Activated naive CD8-positive, alpha-beta T cell treated with anti-CD3 and anti-CD28 coated beads, Interleukin-2, amount 10 ng/mL, durations not matched to agents 7 days and 5 days (primary cell): ENCODE measurements at regions not wholly inside any gene's neighbourhood (a gene's known extent, or its start where the extent isn't known, plus 50 kb on each side); places are given as distances from the start of the nearest gene placed in this dataset.

Source experiments
- ATAC-seq: fragments of 150-1000 bp; cut with Tn5 transposase; one replicate; pipeline ENCODE4 v1.10.0; 2021; ENCODE audit warnings: low read depth, moderate library complexity
- POLR2A ChIA-PET: fragments of 350-600 bp; sonication (Branson Sonifier 250); formaldehyde crosslinking; loops from one replicate; lab custom pipeline; 2021; ENCODE audit warnings: antibody characterized with exemption; lab: Charles Lee
- DNase-seq: peaks from one replicate; pipeline ENCODE4 v3.0.0; 2021
- H3K27ac Mint-ChIP-seq: one replicate; pipeline ENCODE4 v1.8.0; 2022; ENCODE audit warnings: mild to moderate bottlenecking, mixed read lengths
- H3K27me3 Mint-ChIP-seq: one replicate; pipeline ENCODE4 v1.8.0; 2022; ENCODE audit warnings: mild to moderate bottlenecking, moderate library complexity, mixed read lengths
- H3K36me3 Mint-ChIP-seq: one replicate; pipeline ENCODE4 v1.8.0; 2021; ENCODE audit warnings: mild to moderate bottlenecking, mixed read lengths
- H3K4me1 Mint-ChIP-seq: one replicate; pipeline ENCODE4 v1.8.0; 2021; ENCODE audit warnings: mixed read lengths
- H3K4me3 Mint-ChIP-seq: one replicate; pipeline ENCODE4 v1.8.0; 2022; ENCODE audit warnings: mild to moderate bottlenecking, moderate library complexity, mixed read lengths
- H3K9me3 Mint-ChIP-seq: one replicate; pipeline ENCODE4 v1.8.0; 2021; ENCODE audit warnings: mixed read lengths

DNA sequence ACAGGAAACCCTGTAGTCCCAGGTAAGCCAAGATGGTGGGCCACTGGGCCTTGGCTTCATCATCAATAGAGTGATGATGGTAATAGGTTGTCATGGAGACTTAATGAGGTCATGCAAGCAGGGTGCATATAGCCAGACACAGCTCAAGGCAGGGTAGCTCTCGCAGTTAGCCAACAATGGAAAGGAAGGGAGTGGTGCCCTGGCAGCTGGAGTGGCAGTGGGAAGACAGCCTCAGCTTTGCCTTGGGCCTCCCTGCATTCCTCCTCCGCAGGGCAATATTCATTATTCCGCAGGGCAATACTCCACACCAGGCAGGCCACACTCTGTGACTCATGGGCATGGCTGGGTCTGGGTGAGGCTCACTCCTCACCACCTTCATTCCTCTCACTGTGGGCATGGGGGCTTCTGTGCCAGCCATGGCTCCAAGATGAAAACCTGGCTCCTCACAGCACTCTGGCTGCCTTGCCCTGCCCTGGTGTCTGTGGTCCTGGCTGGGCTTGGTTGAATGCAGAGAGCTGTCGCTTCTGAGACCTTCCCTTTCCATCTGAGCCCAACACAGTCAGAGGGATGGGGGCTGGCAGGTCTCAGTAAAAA, 163.1 kb upstream of the PMEPA1 start:
- Mint-ChIP-seq H3K4me1 (no peaks in the 10 kb centered on the region), H3K36me3 (no peaks in the 10 kb centered on the region), H3K9me3 (no peaks in the 10 kb centered on the region), H3K4me3 (no peak overlapping the region), H3K27ac (no peak overlapping the region), H3K27me3 (no peaks in the 10 kb centered on the region)
- POLR2A ChIA-PET: no interaction called here
- ATAC-seq (no peak), DNase-seq (no peak)

DNA sequence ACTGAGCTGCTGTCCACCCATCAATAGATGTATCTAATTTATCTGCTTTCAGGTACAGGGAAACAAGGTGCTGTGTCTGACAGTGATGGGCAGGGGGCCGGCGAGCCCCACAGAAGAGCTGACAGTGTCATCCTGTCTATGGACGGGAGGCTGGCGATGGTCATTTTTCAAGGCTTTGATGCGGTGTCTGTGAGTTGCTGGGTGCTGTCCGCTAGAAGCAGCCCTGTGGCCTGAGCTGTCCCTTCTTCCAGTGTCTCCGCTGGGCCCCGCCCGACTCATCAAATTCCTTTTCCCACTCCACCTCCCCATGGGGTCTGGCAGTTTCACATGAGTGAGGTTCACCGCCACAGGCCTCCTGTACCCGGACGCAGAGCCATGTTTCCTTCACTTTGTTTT, 161.4 kb upstream of the PMEPA1 start:
- H3K4me3 Mint-ChIP-seq: no peak overlapping the region
- ATAC-seq (no peak), DNase-seq (no peak)
- POLR2A ChIA-PET: no interaction called here
- H3K27ac Mint-ChIP-seq: no peak overlapping the region
- H3K9me3 Mint-ChIP-seq: no peaks in the 10 kb centered on the region
- H3K36me3 Mint-ChIP-seq: no peaks in the 10 kb centered on the region
- H3K4me1 Mint-ChIP-seq: peaks cover under 1% of the 10 kb centered on the region
- no peaks in the 10 kb centered on the region for H3K27me3 Mint-ChIP-seq

DNA sequence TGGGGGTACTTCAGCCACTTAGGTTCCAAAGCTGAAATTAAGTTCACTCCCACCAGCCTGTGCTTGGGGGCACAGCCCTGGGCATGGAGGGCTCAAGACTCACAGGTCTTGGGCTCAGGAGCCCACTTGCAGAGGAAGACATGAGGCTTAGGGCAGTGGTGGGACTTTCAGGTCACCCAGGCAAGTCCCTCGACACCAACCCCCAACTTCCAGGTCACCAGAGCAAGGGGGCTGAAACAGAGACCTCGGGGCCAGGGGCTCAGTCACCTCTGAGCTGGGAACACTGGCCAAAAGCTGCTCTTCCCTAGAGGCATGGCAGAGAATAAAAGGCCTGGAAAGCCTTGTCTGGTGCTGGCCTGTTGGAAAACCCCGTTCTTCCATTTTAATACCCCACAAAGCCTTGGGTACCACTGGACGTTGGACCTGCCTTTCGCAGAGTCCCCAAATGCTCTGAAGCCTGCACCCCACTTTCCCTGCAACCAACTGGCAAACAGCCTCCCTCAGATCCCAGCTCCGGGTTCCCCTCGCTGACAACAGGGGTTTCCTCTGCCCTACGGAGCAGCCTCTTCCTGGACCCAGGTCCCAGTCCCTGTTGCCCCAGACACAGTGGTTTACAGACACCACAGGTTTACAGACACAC, 160.9 kb upstream of the PMEPA1 start:
- POLR2A ChIA-PET: no interaction called here
- peaks cover 3% of the 10 kb centered on the region for H3K4me1 Mint-ChIP-seq
- H3K4me3 Mint-ChIP-seq: no peak overlapping the region
- DNase-seq: no peak
- no peak overlapping the region for H3K27ac Mint-ChIP-seq
- no peak for ATAC-seq
- H3K36me3 Mint-ChIP-seq: no peaks in the 10 kb centered on the region
- H3K9me3 Mint-ChIP-seq: no peaks in the 10 kb centered on the region
- H3K27me3 Mint-ChIP-seq: no peaks in the 10 kb centered on the region

DNA sequence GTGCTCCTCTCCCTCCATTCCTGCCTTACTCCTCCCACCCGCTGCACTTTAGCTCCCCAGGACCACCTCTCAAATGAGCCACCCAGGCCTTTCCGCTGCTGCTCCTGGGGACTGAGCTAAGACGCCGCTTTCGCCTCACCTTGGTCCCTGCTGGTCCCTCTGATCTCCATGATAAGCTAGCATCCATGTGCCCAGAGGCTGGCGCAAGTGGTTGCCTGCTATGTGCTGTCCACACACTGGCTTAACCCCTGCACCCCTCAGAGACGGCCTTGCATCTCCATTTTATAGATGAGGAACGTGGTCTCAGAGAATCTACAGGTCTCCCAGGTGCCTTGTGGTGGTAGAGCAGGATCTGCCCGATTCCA, 160.1 kb upstream of the PMEPA1 start:
- Mint-ChIP-seq H3K27ac (no peak overlapping the region), H3K9me3 (no peaks in the 10 kb centered on the region), H3K4me3 (no peak overlapping the region), H3K4me1 (peaks cover 7% of the 10 kb centered on the region), H3K27me3 (peaks cover 4% of the 10 kb centered on the region), H3K36me3 (no peaks in the 10 kb centered on the region)
- DNase-seq (no peak), ATAC-seq (no peak)
- POLR2A ChIA-PET: no interaction called here

DNA sequence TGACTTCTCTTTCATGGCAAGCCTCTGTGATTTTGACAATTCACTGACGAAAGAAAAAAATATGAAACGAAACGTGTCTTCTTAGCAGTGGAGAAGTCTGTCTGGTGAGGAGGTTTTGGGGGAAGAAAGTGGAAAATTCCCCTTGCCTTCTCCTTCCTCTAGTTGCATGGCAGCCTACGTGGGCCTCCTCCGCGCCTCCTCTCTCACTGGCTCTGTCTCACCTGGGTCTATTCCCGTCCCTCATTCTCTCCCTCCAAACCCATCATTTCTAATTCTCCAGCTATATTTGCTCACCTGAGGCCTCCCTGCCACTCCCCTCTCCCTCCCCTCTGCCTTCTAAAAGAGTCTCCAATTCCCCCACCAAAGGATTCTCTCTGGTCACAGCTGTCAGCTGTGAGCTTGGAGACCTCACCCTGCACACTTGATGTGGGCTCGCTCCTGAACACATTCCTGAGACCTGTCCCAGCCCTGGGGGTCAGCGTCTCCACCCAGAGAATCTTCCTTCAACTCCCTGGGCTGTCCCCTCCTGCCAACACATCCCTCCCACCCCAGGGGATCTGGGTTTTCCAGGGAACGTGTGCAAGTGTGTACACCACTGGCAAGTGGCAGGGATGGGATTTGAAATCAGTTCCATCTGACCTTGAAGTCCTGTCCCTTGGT, 159.6 kb upstream of the PMEPA1 start:
- H3K4me3 Mint-ChIP-seq: no peak overlapping the region
- peaks cover 10% of the 10 kb centered on the region for H3K27me3 Mint-ChIP-seq
- no peaks in the 10 kb centered on the region for H3K36me3 Mint-ChIP-seq
- no peaks in the 10 kb centered on the region for H3K9me3 Mint-ChIP-seq
- H3K27ac Mint-ChIP-seq: no peak overlapping the region
- POLR2A ChIA-PET: no interaction called here
- no peak for DNase-seq
- peaks cover 7% of the 10 kb centered on the region for H3K4me1 Mint-ChIP-seq
- no peak for ATAC-seq

DNA sequence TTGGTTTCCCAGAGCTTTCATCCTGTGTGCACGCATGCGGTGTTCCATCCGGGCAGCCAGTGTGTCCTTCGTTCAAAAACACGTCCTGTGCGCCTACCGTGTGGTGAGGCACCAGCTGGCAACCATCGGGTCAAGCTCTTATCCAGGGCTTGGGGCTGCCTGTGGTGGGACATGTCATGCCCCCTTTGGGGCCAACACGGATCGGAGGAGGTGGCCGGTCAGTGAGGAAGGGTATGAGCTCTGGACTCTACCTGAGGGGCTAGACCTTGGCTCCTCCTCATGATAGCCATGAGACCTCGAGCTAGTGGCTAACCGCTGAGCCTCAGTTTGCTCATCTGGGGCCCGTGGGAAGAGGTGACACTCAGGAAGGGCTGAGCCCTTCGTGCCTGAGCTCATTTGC, 158.5 kb upstream of the PMEPA1 start:
- no peaks in the 10 kb centered on the region for H3K36me3 Mint-ChIP-seq

DNA sequence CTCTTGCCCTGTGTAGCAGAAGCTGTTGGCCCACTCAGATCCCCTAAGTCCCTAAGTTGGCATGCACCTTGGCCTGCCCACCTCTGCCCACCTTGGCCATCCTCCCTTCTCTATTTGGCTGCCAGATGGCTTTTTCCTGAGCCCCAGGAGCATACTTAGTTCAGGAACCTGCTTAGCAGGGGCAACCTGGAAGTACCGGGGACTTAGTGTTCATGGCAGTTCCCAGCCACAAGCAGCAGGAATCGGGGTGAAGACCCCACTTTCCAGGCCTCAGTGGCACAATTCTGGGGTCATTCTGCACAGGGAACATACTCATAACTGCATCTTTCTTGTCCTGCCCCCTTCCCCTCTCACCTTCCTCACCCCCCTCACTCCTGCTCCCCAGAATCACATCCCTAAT, 158.0 kb upstream of the PMEPA1 start:
- Mint-ChIP-seq H3K27me3 (peaks cover 16% of the 10 kb centered on the region), H3K4me3 (no peak overlapping the region), H3K9me3 (no peaks in the 10 kb centered on the region), H3K4me1 (peaks cover 7% of the 10 kb centered on the region), H3K36me3 (no peaks in the 10 kb centered on the region), H3K27ac (no peak overlapping the region)
- DNase-seq (no peak), ATAC-seq (no peak)
- POLR2A ChIA-PET: no interaction called here

More for the DNA sequence above, 158.5 kb upstream of the PMEPA1 start:
- H3K9me3 Mint-ChIP-seq: no peaks in the 10 kb centered on the region
- POLR2A ChIA-PET: no interaction called here
- H3K4me3 Mint-ChIP-seq: no peak overlapping the region
- no peak for DNase-seq
- ATAC-seq: no peak
- H3K27me3 Mint-ChIP-seq: peaks cover 16% of the 10 kb centered on the region
- peaks cover 7% of the 10 kb centered on the region for H3K4me1 Mint-ChIP-seq
- H3K27ac Mint-ChIP-seq: no peak overlapping the region

DNA sequence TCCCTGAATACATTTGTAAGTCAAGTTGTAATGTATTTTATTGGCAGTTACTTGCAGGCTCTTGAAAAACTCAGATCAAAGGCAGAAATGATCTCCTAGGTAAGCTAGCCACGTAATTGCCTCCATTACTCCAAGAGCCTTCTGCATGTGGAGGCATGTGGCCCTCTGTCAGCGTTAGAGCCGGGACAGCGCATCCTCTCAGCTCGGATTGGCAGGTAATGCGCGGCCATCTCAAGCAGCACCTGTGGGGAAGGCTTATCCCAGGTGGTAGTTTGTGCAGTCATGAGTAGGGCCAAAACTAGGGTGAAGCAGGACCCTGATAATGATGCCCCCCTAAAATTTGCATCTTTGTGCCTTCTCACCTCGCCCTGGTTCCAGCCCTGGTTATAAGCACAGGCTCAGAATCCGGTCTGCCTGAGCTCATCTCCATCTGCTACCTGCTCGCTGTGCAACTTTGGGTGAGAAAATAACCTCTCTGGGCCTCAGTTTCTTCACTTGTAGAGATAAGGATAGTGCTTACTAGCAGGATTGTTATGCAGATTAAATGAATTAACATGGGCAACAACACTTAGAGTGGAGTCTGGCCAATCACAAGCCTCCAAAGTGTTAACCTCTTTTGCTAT, 157.5 kb upstream of the PMEPA1 start:
- no peaks in the 10 kb centered on the region for H3K9me3 Mint-ChIP-seq
- peaks cover 7% of the 10 kb centered on the region for H3K4me1 Mint-ChIP-seq
- DNase-seq: no peak
- H3K4me3 Mint-ChIP-seq: no peak overlapping the region
- no peak for ATAC-seq
- H3K36me3 Mint-ChIP-seq: no peaks in the 10 kb centered on the region
- POLR2A ChIA-PET: no interaction called here
- H3K27me3 Mint-ChIP-seq: peaks cover 16% of the 10 kb centered on the region
- no peak overlapping the region for H3K27ac Mint-ChIP-seq

DNA sequence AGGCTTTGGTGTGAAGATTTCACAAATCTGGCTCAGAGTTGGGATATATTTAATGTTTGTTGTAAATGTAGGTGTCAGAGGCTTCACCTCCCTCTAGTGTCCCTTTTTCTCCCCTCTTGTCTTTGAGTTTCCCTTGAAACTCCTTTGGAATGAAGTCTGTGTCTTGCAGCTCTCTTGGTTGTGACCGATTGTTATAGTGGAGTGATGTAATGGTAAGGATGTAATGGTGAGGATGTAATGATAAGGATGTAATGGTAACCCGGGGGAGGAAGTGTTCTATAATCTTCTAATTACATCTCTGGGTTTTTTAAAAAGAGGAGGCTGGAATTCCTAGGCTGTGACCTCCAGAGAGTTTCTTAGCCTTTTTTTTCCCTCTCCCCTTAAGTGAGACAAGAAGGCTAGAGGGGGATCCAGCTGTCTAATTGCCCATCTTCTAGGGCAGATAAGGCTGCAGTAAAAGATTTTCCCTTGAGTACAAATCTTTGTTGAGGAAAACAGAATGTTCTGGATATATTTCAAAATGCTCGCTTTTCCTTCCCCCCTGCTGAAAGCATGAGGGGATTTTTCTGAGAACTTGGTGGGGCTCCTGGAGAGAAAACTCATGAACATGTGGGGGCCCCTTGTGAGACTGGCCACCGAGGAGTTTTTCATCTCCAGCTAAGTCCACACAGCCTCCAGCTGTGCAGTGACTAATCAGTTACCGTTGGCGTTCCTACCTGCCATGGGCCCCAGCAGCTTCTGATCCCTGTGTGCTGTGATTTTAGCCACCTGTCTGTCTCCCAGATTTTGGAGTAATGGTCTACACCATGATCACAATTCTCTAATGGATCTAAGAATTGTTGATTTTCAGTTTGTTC, 156.7 kb upstream of the PMEPA1 start:
- DNase-seq (no peak), ATAC-seq (no peak)
- Mint-ChIP-seq H3K9me3 (no peaks in the 10 kb centered on the region), H3K27me3 (peaks cover 16% of the 10 kb centered on the region), H3K27ac (no peak overlapping the region), H3K4me3 (no peak overlapping the region), H3K4me1 (peaks cover 7% of the 10 kb centered on the region), H3K36me3 (no peaks in the 10 kb centered on the region)
- POLR2A ChIA-PET: no interaction called here

DNA sequence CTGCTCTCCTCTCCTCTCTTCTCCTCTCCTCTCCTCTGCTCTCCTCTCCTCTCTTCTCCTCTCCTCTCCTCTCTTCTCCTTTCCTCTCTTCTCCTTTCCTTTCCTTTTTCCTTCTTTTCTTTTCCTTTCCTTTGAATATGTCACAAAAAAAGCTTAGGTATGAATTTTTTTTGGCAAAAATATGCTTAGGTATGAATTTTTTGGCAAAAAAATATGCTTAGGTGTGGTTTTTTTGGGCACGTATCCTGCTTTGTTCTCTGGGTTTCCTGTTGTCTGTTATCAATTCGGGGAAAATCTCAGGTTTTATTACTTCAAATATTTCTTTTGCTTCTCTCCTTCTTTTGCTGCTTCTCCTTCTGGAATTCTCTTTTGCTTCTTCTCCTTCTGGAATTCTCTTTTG, 155.5 kb upstream of the PMEPA1 start:
- no peak for DNase-seq
- no peak overlapping the region for H3K27ac Mint-ChIP-seq
- no peaks in the 10 kb centered on the region for H3K36me3 Mint-ChIP-seq
- H3K27me3 Mint-ChIP-seq: peaks cover 16% of the 10 kb centered on the region
- peaks cover 7% of the 10 kb centered on the region for H3K4me1 Mint-ChIP-seq
- no peak for ATAC-seq
- POLR2A ChIA-PET: no interaction called here
- H3K9me3 Mint-ChIP-seq: no peaks in the 10 kb centered on the region
- H3K4me3 Mint-ChIP-seq: no peak overlapping the region

DNA sequence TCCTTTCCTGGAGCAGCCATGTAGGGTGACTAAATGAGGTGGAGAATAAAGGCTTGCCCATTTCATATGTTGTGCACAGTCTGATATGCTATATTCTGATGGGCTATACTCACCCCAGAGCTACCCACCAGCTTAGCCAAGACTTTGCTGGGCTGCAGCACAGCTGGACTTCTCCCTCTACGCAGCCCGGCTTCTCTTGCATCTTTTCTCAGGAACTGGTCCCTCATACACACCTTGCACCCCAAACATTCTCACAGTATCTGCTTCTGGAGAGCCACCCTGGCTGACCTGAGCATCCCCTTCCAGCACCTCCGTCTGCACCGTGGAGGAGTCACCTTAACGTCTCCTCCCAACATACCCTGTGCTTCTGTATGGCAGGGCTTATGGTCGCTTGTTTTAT, 150.8 kb upstream of the PMEPA1 start:
- no peaks in the 10 kb centered on the region for H3K9me3 Mint-ChIP-seq
- DNase-seq: no peak
- H3K27ac Mint-ChIP-seq: no peak overlapping the region
- ATAC-seq: no peak
- peaks cover 22% of the 10 kb centered on the region for H3K27me3 Mint-ChIP-seq
- peaks cover 12% of the 10 kb centered on the region for H3K4me1 Mint-ChIP-seq
- POLR2A ChIA-PET: no interaction called here
- H3K4me3 Mint-ChIP-seq: no peak overlapping the region
- no peaks in the 10 kb centered on the region for H3K36me3 Mint-ChIP-seq

DNA sequence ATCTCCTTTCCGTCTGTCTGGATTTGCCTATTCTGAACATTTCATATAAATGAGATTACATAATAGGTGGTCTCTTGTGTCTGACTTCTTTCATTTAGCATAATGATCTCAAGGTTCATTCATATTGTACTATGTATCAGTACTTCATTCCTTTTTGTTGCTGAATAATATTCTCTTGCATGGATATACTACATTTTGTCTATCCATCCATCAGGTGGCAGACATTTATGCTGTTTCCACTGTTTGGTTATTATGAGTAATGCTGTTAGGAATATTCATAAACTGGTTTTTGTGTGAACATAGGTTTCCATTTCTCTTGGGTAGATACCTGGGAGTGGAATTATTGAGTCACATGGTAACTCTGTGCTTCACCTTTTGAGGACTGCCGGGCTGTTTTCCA, 148.2 kb upstream of the PMEPA1 start:
- Mint-ChIP-seq H3K9me3 (no peaks in the 10 kb centered on the region), H3K4me1 (peaks cover 10% of the 10 kb centered on the region), H3K27me3 (peaks cover 10% of the 10 kb centered on the region), H3K4me3 (no peak overlapping the region), H3K27ac (no peak overlapping the region), H3K36me3 (no peaks in the 10 kb centered on the region)
- POLR2A ChIA-PET: no interaction called here
- ATAC-seq: no peak
- DNase-seq: no peak

DNA sequence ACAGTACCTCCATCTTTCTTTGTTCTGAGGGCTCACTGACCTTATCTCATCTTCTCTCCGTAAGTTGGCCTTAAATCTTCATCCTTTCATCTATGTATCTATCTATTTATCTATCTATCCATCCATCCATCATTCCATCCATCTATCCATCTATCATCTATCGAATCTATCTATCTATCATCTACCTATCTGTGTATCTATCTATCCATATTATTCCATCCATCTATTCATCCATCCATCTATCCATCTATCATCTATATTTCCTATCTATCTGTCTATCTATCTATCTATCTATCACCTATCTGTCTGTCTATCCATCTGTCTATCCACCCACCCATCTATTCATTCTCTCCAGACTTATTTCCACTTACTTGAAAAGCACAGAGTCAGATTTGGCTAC, 147.3 kb upstream of the PMEPA1 start:
- H3K27ac Mint-ChIP-seq: no peak overlapping the region
- ATAC-seq (no peak), DNase-seq (no peak)
- H3K27me3 Mint-ChIP-seq: peaks cover 12% of the 10 kb centered on the region
- H3K4me3 Mint-ChIP-seq: no peak overlapping the region
- peaks cover 10% of the 10 kb centered on the region for H3K4me1 Mint-ChIP-seq
- no peaks in the 10 kb centered on the region for H3K9me3 Mint-ChIP-seq
- POLR2A ChIA-PET: no interaction called here
- H3K36me3 Mint-ChIP-seq: no peaks in the 10 kb centered on the region
